Activated CD8-positive, alpha-beta T cell treated with anti-CD3 and anti-CD28 coated beads for 36 hours (primary cell): ENCODE measurements at regions not wholly inside any gene's neighbourhood (a gene's known extent, or its start where the extent isn't known, plus 50 kb on each side); places are given as distances from the start of the nearest gene placed in this dataset.

Experiments
- ATAC-seq: fragments of 200-7000 bp; cut with Tn5 transposase; one replicate; pipeline ENCODE4 v1.10.0; 2021; ENCODE audit warnings: mild to moderate bottlenecking, moderate library complexity
- CTCF ChIA-PET: fragments of 350-600 bp; sonication (Branson Sonifier 250); formaldehyde crosslinking; loops from one replicate; lab custom pipeline; 2021; ENCODE audit warnings: antibody characterized with exemption; lab: Charles Lee
- POLR2A ChIA-PET: fragments of 350-600 bp; sonication (Branson Sonifier 250); formaldehyde crosslinking; loops from one replicate; lab custom pipeline; 2021; ENCODE audit warnings: antibody characterized with exemption; lab: Charles Lee
- DNase-seq: peaks from one replicate; pipeline ENCODE4 v3.0.0-alpha.2; 2020
- H3K27ac Mint-ChIP-seq: one replicate; pipeline ENCODE4 v1.8.0; 2021; ENCODE audit warnings: mild to moderate bottlenecking, mixed read lengths
- H3K27me3 Mint-ChIP-seq: one replicate; pipeline ENCODE4 v1.8.0; 2021; ENCODE audit warnings: mixed read lengths
- H3K36me3 Mint-ChIP-seq: one replicate; pipeline ENCODE4 v1.8.0; 2021; ENCODE audit warnings: low read depth, mixed read lengths
- H3K4me1 Mint-ChIP-seq: one replicate; pipeline ENCODE4 v1.8.0; 2021; ENCODE audit warnings: low read depth, mixed read lengths
- H3K4me3 Mint-ChIP-seq: one replicate; pipeline ENCODE4 v1.8.0; 2021; ENCODE audit warnings: mild to moderate bottlenecking, moderate library complexity, mixed read lengths
- H3K9me3 Mint-ChIP-seq: one replicate; pipeline ENCODE4 v1.8.0; 2021; ENCODE audit warnings: mixed read lengths
- intact Hi-C: fragments of 100-400 bp; cut with micrococcal nuclease; formaldehyde crosslinking; loops from one replicate; pipeline ENCODE4 v1.10.0; 2022
- TF ChIP-seq, protein P1 (sequence below): fragments of 200-600 bp; IDR thresholded peaks from one replicate; pipeline ENCODE4 v1.8.0; 2022; ENCODE audit warnings: antibody characterized with exemption, mild to moderate bottlenecking

- H3K27ac Mint-ChIP-seq, result no peak overlapping the region
- H3K4me3 Mint-ChIP-seq, result no peak overlapping the region
- no peaks in the 10 kb centered on the region for H3K4me1 Mint-ChIP-seq
- no peaks in the 10 kb centered on the region for H3K27me3 Mint-ChIP-seq
- peaks cover 1% of the 10 kb centered on the region for H3K9me3 Mint-ChIP-seq
- POLR2A ChIA-PET, result no interaction called here
- no peak for DNase-seq
- TF ChIP-seq, protein P1, sequence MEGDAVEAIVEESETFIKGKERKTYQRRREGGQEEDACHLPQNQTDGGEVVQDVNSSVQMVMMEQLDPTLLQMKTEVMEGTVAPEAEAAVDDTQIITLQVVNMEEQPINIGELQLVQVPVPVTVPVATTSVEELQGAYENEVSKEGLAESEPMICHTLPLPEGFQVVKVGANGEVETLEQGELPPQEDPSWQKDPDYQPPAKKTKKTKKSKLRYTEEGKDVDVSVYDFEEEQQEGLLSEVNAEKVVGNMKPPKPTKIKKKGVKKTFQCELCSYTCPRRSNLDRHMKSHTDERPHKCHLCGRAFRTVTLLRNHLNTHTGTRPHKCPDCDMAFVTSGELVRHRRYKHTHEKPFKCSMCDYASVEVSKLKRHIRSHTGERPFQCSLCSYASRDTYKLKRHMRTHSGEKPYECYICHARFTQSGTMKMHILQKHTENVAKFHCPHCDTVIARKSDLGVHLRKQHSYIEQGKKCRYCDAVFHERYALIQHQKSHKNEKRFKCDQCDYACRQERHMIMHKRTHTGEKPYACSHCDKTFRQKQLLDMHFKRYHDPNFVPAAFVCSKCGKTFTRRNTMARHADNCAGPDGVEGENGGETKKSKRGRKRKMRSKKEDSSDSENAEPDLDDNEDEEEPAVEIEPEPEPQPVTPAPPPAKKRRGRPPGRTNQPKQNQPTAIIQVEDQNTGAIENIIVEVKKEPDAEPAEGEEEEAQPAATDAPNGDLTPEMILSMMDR, result no peak
- H3K36me3 Mint-ChIP-seq, result no peaks in the 10 kb centered on the region
- CTCF ChIA-PET, result no interaction called here
- intact Hi-C loops, result no loop called here
- no peak for ATAC-seq
Observed at GRCh38 chr6:23637296-23637695, 488.7 kb upstream of the NRSN1 start.

DNA sequence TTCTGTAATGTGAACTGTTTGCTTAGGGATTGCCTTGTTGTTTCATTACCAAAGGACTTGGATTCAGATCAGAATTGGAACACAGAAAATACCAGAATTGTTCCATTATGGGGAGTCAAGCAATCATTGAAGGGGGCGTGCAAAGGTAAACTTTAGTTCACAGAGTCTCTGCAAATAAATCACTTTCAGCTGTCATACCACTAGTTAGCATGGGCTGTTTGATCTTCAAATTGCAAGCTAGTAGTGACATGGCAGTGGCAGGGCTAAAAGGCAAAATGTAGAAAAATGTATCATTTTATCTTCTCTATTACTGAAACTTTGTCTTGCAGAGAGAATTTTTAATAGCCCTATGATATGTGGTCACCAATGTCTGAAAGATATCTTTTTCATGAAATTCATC, 483.2 kb upstream of the NRSN1 start:
- DNase-seq, result no peak
- CTCF ChIA-PET, result no interaction called here
- intact Hi-C loops, result no loop called here

GRCh38 chr6:23647045-23647444, 479.0 kb upstream of the NRSN1 start:
- H3K4me1 Mint-ChIP-seq, result no peaks in the 10 kb centered on the region
- H3K27me3 Mint-ChIP-seq, result no peaks in the 10 kb centered on the region
- POLR2A ChIA-PET, result interaction anchor here (1.5 kb wide), 1 partner anchor 11 kb away, joined by 4 read pairs; no protein-coding TSS in a partner anchor
- CTCF ChIA-PET, result no interaction called here
- H3K9me3 Mint-ChIP-seq, result no peaks in the 10 kb centered on the region
- H3K36me3 Mint-ChIP-seq, result no peaks in the 10 kb centered on the region
- H3K27ac Mint-ChIP-seq, result no peak overlapping the region
- intact Hi-C loops, result no loop called here
- DNase-seq (no peak), ATAC-seq (no peak)
- TF ChIP-seq, protein P1, result no peak
- no peak overlapping the region for H3K4me3 Mint-ChIP-seq

More for the DNA sequence above, 483.2 kb upstream of the NRSN1 start:
- Mint-ChIP-seq H3K27ac (no peak overlapping the region), H3K36me3 (no peaks in the 10 kb centered on the region), H3K27me3 (no peaks in the 10 kb centered on the region), H3K4me1 (no peaks in the 10 kb centered on the region), H3K9me3 (no peaks in the 10 kb centered on the region), H3K4me3 (no peak overlapping the region)
- POLR2A ChIA-PET, result no interaction called here
- no peak for ATAC-seq
- TF ChIP-seq, protein P1, result no peak

DNA sequence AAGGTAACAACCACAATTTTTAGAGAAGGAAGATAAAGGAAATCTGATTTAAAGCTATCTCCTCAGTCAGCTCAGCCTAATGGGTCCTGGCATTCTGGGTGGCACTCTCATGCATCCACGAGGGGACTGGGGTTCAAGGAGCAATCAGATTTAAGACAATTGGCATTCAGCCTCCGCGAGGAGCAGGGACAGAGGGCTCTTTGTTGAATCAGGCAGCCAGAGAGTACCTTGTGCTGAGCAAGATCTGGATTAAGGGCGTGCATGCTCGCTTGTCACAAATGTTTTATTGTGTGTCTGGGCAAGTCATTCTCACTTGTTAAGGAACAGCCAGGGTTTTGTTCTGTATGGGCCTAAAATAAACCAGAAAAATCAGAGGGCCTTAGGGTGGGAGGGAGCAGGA, 475.3 kb upstream of the NRSN1 start:
- Mint-ChIP-seq H3K4me1 (no peaks in the 10 kb centered on the region), H3K9me3 (no peaks in the 10 kb centered on the region), H3K36me3 (no peaks in the 10 kb centered on the region), H3K4me3 (no peak overlapping the region), H3K27ac (no peak overlapping the region), H3K27me3 (no peaks in the 10 kb centered on the region)
- ATAC-seq, result no peak
- TF ChIP-seq, protein P1, result no peak
- ChIA-PET POLR2A (no interaction called here), CTCF (no interaction called here)
- no peak for DNase-seq
- intact Hi-C loops, result no loop called here

GRCh38 chr6:23654745-23655144, 471.3 kb upstream of the NRSN1 start:
- Mint-ChIP-seq H3K4me1 (no peaks in the 10 kb centered on the region), H3K36me3 (no peaks in the 10 kb centered on the region), H3K4me3 (no peak overlapping the region), H3K9me3 (no peaks in the 10 kb centered on the region), H3K27ac (no peak overlapping the region), H3K27me3 (no peaks in the 10 kb centered on the region)
- intact Hi-C loops, result no loop called here
- no peak for ATAC-seq
- POLR2A ChIA-PET, result no interaction called here
- DNase-seq, result no peak
- TF ChIP-seq, protein P1, result no peak
- CTCF ChIA-PET, result no interaction called here
